ENCODE measurements at regions not wholly inside any gene's neighbourhood (a gene's known extent, or its start where the extent isn't known, plus 50 kb on each side); places are given as distances from the start of the nearest gene placed in this dataset.

GRCh38 chr21:26405735-26406361, 167.2 kb downstream of the CYYR1 start:
- TF ChIP-seq CTCF (IDR thresholded peaks at IDR 0.05; ENCODE audit: insufficient read depth, low read length) (no peak), REST (IDR thresholded peaks at IDR 0.05; ENCODE audit: insufficient replicate concordance, low read depth) (no peak)

Data from HL-60 (cell line).